ENCODE measurements at regions not wholly inside any gene's neighbourhood (a gene's known extent, or its start where the extent isn't known, plus 50 kb on each side); places are given as distances from the start of the nearest gene placed in this dataset.
A peak's percentile ranks its signal among the peaks of the same experiment; 100 is the strongest.
"Not testable (repeated sequence)": the region's sequence is repeated elsewhere in the genome, so short reads cannot be mapped to it uniquely, and the experiment has no call there.

DNA sequence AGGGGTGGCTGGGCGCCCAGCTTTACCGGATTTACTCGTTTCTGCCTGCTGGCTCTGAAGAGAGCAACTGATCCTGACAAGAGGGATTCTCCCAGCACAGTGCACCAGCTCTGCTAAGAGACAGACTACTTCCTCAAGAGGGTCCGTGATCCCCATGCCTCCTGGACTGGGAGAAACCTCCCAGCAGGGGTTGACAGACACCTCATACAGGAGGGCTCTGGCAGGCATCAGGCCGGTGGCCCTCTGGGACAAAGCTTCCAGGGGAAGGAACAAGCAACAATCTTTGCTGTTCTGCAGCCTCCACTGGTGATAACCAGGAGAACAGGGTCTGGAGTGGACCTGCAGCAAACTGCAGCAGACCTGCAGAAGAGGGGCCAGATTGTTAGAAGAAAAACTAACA is 1192.5 kb upstream of the PRR20A start:
- DNase-seq (ENCODE audit: low spot score): no peak

DNA sequence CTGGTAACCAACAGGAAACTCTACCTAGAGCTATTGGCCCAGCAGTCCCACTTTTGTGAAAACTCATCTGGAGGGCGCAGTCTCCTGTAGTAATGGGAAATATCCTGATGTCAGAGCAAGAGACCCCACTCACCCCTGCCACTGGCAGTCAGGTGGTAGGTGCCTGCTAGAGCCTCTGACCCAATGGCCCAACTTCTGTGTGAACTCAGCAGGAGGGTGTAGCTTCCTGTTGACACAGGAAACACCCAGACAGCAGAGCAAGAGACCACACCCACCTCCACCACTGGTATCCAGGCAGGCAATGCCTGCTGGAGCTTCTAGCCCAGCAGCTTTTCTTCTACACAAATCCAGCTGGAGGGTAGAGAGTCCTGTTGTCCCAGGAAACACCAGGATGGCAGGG is 1176.8 kb upstream of the PRR20A start:
- no peak for DNase-seq (ENCODE audit: low spot score)

DNA sequence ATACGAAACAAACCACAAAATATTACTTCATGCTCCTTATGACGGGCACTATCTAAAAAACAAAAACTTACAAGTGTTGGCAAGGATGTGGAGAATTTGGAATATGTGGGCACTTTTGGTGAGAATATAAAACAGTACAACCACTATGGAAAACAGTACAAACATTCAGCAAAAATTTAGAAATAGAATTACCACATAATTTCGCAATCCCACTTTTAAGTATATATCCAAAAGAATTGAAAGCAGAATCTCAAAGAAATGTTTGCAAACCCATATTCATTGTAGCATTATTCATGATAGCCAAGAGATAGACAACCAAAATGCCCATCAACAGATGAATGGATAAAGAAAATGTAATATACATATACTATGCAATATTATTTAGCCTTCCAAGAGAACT is 1173.7 kb upstream of the PRR20A start:
- DNase-seq (ENCODE audit: low spot score): no peak

DNA sequence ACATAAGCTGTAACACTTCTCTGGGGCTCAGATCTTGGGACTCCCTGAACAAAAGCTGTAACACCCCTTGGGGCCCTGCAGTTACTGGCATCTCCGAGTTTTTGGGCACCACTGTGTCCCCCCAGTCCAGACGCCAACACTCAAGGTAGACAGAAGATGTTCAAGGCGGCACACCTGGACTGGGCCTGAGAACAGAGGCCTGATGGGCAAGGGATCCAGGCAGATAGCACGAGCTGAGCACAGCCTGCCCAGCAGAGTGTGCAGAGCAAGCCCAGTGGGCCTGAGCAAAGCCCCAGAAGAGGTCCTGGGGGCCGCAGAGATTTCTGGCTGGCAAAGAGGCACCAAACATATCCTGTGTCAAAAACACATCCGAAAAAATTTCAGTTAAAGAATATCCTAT is 1163.3 kb upstream of the PRR20A start:
- DNase-seq (ENCODE audit: low spot score): no peak

DNA sequence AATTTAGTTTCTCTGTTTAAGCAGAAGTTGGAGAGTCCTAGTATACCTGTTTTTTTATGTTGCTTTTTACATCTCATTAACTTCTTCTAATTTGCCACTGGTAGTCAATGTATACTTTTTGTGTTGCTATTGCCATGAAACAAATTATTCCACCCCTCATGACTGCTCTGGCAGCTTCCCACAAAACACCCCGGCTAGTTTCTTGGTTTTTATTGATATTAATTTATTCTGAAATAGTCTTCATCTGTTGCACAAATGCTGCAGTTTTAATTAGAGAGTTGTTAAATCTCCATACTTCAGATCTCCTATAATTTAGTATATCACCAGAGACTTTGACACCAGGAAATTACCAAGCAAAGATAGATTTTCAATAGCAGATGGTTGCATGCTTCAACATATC is 1159.3 kb upstream of the PRR20A start:
- DNase-seq (ENCODE audit: low spot score): no peak

DNA sequence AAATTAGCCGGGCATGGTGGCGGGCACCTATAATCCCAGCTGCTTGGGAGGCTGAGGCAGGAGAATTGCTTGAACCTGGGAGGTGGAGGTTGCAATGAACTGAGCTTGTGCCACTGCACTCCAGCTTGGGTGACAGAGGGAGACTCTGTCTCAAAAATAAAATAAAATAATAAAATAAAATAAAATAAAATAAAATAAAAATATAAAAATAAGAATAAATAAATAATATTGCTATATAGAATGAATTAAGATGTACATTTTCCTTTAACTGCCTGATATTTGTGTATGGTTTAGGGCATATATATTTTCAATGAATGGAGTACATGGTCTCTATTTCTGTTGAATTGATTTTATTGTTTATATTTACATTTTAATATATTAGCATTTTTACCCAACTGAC is 1156.7 kb upstream of the PRR20A start:
- DNase-seq (ENCODE audit: low spot score): not testable (repeated sequence)

DNA sequence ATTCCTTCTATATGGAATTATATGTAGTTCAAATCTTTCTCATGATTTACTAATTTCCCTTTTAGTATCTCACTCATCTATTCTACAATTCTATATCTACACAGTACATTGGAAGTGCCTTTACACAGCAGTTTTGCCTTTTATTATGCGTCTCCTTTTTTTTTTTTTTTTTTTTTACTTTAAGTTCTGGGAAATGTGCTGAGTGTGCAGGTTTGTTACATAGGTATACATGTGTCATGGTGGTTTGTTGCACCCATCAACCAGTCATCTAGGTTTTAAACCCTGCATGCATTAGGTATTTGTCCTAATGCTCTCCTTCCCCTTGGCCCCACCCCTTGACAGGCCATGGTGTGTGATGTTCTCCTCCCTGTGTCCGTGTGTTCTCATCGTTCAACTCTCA is 1150.1 kb upstream of the PRR20A start:
- no peak for DNase-seq (ENCODE audit: low spot score)

DNA sequence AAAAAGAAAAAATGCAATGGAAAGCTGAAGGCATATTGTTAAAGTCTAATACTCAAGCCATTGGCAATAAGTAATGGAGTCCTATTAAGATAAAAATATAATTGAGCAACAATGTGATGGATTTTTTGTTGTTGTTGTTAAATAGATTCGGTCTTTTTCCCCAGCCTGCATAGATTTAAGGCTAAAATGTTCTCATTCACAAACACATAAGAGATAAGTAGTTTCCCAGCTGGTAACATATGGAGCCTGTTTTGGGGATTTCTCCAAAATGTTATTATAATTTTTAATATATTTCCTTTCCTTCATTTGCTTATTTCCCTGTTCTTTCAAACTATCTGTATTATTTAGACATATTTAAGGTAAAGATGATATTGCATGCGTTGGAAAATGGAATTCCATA is 1149.1 kb upstream of the PRR20A start:
- DNase-seq (ENCODE audit: low spot score): no peak

DNA sequence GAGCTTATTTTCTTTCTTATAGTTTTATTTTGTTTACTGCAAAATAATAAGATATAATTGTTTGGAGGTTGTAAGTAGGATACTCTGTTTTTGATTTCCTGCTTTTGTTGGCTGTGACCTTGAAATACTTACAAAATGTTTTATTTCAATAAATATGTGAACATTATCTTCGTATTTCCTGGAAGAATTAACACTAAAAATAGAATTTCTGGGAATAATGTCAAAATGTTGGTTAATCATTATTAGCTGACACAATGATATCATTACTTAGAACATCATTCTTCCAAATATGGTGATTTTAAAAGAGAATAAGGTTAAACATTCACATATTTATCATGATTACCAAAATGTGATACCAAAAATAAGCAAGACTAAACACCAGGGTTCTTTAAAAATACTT is 1148.6 kb upstream of the PRR20A start:
- DNase-seq (ENCODE audit: low spot score): no peak

DNA sequence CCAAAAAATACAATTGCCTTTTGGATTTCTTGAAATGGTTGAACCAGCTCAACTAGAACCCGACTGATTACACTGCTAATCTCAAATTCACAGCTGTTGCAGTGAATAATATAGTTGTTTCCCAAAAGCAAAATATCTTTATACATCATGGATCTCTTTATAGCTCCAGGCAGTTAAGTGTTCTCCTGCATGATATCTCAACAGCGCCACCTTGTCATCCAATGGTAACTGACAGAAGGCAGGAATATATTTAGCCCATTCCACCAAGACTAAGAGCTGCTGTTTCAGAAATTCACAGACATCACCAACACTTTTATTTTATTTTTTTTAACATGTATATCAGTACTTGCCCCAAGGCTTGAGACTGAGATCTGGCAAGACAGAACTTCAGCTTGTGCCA is 1141.0 kb upstream of the PRR20A start:
- peak; percentile 0 for DNase-seq (ENCODE audit: low spot score)

DNA sequence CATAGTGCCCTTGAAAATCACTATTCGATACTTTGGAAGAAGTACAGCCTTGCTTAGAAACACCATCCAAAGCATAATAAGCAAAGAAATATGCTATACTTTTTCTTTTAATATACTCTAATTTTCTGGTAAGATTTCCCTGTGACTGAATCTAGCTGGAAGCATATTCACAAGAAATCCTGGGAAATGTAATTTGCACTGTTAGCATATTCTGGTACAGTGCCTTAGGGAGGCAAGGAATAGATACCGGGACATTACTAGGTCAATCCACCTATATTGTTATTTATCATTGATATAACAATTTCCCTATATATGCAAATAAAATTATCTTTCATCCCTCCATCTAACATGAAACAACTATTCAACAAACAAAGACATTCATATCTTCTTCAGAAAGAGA is 1131.3 kb upstream of the PRR20A start:
- no peak for DNase-seq (ENCODE audit: low spot score)

DNA sequence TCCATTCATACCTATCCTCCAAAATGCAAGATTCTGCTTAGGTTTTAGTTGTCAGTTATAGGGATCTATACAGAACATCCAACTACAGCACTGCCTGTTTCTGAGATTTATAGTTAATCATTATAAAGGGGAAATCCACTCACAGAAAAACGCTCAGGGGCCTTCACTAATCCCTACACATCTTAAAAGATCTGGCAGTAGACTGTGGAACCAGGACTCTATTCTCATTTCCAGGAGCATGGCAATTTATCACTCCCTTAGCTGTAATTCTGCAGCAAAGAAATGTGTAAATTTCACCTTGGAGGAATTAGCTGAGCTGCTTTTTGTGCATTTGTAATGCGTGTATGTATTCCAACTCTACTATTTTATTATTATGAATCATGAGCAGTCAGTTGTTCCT is 1128.1 kb upstream of the PRR20A start:
- no peak for DNase-seq (ENCODE audit: low spot score)

DNA sequence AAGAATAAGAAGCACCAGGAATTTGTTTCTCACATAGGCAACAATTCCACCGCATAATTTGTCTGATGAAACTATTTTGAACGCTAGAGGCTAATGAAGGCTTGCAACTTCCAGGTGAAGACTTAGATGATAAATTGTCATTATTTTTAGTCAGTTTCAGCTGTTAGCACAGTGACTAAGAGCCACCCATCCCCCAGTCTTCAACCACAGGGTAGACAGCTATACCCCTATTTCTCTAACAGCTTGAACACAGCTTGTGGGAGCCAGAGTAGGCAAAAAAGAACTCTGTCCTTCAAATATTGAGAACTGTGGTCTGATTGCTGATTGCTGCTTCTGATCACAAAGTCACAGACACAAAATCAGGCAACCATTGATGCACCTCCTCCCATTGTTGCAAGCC is 1124.8 kb upstream of the PRR20A start:
- no peak for DNase-seq (ENCODE audit: low spot score)

DNA sequence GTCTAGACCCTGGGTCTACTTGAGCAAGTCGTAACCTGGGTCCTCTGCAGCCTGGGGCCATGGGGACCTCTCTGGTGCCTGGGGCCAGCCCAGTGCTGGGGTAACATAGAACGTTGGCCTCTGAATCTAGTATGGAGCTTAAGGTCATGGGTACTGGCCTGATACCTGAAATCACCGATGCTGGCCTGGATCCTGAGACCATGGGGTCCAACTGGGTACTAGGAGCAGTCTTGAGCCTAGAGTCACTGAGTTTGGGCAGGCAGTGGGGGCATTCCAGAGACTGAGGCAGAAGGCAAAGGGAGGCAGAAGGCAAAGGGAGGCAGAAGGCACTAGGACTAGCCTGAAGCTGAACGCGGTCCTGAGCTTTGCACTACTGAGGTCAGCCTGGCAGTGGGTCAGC is 1121.1 kb upstream of the PRR20A start:
- DNase-seq (ENCODE audit: low spot score): no peak

DNA sequence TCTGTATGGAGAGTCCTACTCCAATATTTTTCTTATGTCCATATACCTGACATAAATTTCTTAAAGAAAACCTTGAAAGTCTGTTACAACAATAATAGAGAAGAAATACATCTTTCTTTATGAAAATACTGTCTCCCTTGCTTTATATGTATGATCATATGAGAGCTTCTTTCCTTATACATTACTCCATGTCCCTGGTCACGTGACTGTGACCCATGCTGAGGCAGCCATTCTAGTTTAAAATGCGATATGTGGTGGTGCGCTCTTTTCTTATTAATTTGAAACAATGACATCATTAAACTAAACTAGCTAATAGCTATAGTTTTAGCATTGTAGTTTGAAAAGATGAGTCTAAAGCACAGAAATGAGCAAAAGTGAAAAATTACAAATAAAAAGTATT is 1120.3 kb upstream of the PRR20A start:
- DNase-seq (ENCODE audit: low spot score): no peak

DNA sequence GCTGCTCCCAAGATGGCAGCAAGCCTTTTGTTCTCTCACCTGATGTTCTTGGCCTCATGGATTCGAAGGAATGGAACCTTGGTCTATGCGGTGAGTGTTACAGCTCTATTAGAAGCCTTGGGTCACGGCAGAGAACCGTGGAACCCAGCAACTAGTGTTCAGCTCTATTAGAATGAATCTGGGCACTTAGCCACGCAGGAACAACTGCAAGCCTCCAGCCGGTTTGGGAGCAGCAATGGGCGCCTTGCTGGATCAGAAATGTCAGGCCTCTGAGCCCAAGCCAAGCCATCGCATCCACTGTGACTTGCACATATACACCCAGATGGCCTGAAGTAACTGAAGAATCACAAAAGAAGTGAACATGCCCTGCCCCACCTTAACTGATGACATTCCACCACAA is 1100.7 kb upstream of the PRR20A start:
- no peak for DNase-seq (ENCODE audit: low spot score)

DNA sequence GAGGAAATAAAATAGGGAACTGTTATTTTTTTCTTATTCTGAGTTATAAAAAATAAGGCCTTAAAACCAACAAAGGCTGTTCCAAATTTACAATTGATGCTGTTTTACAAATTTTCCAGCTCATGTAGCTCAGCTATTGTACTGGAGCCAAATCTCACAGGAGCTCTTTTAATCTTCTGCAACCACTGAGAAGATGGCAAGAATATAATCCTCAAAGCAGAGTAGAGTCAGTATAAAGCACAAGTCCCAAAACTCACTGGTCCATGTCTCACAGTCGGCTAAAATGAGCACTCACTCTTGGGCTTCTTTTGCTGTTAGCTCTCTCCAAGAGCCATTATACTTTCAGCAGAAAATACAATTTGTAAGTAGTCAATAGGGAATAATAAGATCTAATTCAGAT is 1074.4 kb upstream of the PRR20A start:
- DNase-seq (ENCODE audit: low spot score): no peak

DNA sequence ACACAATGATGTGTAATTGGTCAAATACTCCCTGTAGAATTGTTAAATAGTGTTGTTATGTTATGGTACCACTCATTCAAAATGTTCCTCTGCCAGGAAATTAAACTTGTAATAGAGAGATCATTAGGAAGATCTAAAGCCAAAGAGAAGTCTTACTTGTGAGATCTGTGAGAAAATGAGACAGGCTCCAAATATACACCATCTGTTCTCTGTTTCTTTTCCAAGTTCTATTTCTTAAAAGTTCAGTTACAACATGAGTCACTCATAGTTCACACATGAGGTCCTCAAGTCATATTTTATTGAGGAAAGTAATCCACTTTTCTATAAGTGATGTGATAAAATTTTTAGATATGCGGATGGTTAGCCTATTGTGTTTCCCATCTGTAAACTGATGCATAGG is 1038.1 kb upstream of the PRR20A start:
- DNase-seq (ENCODE audit: low spot score): no peak

DNA sequence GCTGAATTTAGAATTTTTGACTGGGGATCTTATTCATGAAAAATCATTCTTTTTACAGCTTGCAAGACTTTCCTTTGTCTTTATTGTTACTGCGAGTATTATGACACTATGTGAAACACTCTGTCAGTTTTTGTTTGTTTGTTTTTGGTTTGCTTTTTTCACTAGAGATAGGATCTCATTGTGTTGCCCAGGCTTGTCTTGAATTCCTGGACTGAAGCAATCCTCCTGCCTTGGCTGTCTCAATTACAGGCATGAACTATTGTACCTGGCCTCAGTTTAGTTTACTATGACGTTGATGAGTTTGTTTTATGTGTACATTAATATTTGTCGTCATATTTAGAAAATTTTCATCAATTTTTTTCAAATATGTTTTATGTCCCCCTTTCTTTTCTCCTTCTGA is 1030.0 kb upstream of the PRR20A start:
- DNase-seq (ENCODE audit: low spot score): no peak

DNA sequence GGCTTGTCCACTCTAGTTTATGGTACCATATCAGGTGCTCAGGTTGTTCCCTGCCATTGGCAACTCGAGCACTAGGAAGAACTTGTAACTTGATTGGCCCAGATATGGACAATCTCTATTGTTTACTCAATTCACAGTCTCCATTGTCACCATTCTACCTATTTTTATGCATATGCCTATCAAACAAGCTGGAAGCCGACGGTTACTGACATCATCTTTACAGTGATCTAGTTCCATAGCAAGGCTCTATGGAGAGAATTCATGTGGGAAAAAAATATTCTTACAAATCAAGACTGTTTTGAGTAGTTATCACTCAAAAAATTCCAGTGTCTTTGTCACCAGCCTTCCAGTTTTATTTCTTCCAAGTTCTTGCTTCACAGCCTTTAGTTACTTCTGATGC is 1006.2 kb upstream of the PRR20A start:
- no peak for DNase-seq (ENCODE audit: low spot score)

DNA sequence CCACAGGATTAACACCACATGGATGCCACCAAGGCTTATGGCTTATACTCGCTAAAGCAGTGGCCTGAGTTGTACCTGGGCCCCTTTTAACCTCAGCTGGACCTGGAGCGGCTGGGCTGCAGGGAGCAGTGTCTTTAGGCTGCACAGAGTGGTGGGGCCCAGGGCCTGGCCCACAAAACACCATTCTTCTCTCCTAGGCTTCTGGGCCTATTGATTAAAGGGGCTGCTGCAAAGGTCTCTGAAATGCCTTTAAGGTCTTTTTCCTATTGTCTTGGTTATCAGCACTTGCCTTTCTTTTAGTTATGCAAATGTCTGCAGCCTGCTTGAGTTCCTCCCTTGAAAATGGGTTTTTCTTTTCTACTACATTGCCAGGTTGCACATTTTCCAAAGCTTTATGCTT is 973.9 kb upstream of the PRR20A start:
- DNase-seq (ENCODE audit: low spot score): no peak

DNA sequence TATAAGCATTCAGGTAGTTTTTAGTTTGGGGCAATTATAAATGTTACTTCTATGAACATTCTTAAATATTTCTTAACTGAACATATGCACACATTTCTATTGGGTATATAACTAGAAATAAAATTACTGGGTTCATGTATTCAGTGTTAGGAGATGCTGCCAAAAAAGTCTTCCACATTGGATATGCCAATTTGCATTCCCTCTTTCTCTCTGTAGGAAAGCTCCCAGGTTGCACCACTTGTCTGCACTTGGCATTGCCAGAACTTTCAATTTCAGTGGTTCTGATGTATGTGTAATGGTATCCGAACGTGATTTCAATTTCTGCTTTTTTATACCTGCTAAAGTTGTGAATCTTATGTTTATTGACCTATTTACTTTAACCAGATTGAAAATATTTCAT is 972.1 kb upstream of the PRR20A start:
- DNase-seq (ENCODE audit: low spot score): no peak

DNA sequence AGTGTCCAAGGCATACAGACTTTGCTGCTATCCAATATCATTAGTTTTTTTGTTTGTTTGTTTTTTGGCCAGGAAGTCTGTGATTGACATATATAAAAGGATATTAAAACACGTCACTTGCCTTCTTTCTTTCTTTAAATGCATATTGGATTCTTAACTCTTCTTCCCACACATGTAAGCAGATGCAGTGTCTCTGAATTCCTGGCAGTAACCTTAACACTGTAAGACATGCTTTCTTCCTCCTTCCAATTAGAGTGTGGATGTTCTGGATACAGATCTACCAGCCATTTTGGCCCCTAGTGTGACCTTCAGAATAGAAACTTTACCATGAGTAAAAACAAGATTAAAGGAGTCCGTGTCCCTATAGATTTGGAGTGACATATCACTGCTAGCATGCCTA is 967.4 kb upstream of the PRR20A start:
- no peak for DNase-seq (ENCODE audit: low spot score)

DNA sequence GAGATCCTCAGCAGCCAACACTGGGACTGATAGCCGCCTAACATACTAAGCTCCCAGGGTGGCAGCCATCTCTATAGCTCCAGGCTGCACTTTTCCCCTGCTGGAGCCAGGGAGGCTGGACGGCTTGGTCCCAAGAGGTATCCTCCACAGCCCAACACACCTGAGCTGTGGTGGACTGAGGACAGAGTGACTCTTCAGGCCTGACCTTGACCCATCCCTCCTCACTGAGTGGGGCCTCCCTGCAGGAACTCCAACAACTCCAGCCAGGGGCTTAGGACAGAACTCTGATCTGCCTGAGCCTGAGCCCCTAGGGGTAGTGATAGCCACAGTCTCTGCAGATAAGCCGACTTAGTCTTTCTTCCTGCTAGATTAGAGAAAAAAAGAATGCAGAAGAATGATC is 958.1 kb upstream of the PRR20A start:
- no peak for DNase-seq (ENCODE audit: low spot score)

DNA sequence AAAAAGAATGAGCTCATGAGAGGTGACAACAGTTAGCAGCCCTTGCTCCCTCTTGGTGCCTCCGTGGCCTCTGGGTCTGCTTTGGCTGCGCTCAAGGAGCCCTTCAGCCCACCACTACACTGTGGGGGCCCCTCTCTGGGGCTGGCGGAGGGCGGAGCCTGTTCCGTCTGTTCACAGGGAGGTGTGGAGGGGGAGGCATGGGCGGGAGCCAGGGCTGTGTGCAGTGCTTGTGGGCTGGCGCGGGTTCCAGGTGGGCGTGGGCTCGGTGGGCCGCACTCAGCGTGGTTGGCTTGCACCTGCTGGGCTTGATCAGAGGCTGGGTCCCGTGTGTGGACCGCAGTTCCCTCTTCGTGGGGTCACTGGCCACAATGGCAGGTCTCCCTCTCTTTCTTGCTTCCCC is 953.4 kb upstream of the PRR20A start:
- DNase-seq (ENCODE audit: low spot score): no peak
